NCI-H187 (cell line): ENCODE measurements at regions not wholly inside any gene's neighbourhood (a gene's known extent, or its start where the extent isn't known, plus 50 kb on each side); places are given as distances from the start of the nearest gene placed in this dataset.
"Not testable (repeated sequence)": the region's sequence is repeated elsewhere in the genome, so short reads cannot be mapped to it uniquely, and the experiment has no call there.

Experiments used
- DNase-seq, 2 experiments: peaks; one replicate each; lab custom pipeline; 2025; lab: John Stamatoyannopoulos, UW

- not testable (repeated sequence) for DNase-seq
These were observed 96.3 kb upstream of the ARRDC3 start for GRCh38 chr5:91479376-91479775.

GRCh38 chr5:91478096-91478495 is 95.0 kb upstream of the ARRDC3 start:
- no peak for DNase-seq

GRCh38 chr5:91477408-91477807 is 94.3 kb upstream of the ARRDC3 start:
- DNase-seq = no peak

DNA sequence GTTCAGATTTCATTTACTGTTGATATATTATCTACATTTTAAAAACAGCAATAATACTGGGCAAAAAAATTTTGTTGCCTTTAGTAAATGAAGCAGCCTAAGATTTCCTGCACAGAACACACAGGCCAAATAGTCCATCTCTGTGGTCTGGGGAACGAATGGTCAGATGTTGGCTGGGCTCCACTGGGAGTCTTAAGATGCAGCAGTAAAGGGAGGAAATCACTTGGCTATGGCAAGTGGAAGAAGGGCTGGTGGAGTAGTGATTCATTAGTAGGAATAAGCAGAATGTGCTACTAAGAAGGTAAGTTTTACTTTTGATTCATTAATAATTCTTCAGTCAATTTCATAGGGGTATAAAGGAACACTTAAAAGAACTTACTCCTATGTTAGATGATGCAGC is 91.1 kb upstream of the ARRDC3 start:
- no peak for DNase-seq

DNA sequence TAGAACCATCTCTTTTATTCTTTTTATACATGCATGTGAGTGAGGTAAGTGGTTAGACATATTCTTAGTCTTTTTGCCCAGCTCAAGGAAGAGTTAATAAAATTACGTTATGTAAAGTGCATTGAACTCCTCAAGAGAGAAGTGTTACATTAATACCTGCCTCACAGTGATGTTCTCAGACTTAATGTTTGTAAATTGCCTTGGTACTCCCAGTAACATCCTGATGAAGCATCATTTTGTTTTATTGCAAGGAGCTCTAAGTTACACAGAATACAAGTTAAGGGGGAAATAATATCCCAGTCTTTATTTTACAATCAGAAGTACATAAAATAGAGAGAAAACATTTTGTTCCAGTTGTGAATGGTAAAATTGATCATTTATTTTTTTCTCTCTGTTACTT is 89.5 kb upstream of the ARRDC3 start:
- DNase-seq = no peak

DNA sequence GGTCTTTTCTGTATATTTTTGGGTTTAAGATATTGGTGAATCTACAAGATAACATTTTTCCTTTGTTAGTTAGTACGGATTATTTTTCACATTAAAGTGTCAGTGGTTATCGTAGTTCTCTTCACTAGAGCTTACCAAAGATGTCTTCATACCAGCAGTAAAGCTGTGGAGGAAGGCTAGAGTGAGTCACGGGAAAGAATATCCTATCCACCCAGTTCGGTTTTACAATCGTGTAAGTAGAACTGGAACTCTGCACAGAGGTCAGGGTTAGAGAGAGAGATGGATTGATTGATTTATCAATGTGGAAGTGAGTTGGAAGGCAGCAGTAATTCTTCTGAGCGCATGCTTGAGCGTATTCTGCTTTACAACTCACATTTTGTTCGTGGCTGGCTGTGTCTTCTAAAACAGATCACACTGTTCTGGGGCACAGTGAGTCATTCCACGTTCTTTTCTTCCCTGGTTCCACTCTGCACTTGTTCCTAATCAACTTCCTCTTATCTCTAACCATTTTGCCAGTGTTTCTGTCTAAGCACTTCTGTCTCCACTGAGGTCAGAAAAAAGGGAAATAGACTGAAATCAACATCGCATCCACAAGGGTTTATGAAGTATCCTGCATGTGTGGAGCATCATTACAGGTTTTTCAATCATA is 86.5 kb upstream of the ARRDC3 start:
- no peak for DNase-seq

GRCh38 chr5:91468651-91469422 is 85.7 kb upstream of the ARRDC3 start:
- no peak for DNase-seq

GRCh38 chr5:91464886-91465646 is 81.9 kb upstream of the ARRDC3 start:
- no peak for DNase-seq

GRCh38 chr5:91457681-91458058 is 74.6 kb upstream of the ARRDC3 start:
- DNase-seq = no peak

GRCh38 chr5:91456928-91457680 is 74.0 kb upstream of the ARRDC3 start:
- DNase-seq = no peak

DNA sequence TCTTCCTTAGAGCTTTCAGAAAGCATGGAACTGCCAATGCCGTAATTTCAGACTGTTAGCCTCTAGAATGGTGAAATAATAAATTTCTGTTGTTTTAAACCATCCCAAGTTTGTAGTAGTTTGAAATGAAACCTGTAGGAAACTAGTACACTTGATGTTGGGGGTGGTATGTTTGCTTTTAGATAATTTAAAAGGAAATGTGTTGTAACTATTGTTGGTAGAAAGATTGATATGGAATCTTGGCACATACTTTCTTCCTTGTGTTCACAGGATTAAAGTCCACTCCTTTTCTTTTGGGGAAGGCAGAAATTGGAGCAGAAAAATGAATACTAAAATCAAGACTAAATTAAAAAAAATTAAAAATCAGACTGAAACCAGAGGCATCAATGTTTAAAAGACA is 66.0 kb upstream of the ARRDC3 start:
- no peak for DNase-seq

- DNase-seq = not testable (repeated sequence)
These were observed 65.0 kb upstream of the ARRDC3 start for GRCh38 chr5:91448079-91448478.

- not testable (repeated sequence) for DNase-seq
These were observed 63.8 kb upstream of the ARRDC3 start for GRCh38 chr5:91446880-91447279.

DNA sequence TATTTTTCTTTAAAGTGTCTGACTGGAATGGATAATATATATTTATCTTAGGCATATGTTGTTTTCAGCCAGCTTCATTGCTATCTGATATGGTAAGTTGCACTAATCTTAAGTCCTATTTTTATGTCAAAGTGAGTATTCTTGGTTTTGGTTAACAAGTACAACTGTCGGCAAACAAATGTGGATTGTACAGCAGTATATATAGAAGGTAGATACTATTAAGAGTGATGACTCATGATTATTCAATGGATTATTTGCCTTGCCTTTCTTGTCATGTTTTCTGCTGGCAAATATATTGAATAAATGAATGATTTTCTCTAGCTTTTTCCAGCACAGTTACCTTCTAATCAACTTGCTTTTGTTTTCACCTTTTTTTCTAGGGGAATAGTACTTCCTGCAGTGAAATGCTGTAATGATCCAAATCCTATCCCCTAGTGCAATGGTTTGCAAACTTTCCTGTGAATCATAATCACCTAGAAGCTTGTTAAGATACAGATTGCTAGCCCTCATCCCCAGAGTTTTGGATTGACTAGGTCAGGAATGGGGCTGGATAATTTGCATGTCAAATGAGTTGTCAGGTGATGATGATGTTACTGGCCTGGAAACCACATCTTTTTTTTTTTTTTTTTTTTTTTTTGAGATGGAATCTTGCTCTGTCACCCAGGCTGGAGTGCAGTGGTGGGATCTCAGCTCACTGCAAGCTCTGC is 60.8 kb upstream of the ARRDC3 start:
- no peak for DNase-seq

DNA sequence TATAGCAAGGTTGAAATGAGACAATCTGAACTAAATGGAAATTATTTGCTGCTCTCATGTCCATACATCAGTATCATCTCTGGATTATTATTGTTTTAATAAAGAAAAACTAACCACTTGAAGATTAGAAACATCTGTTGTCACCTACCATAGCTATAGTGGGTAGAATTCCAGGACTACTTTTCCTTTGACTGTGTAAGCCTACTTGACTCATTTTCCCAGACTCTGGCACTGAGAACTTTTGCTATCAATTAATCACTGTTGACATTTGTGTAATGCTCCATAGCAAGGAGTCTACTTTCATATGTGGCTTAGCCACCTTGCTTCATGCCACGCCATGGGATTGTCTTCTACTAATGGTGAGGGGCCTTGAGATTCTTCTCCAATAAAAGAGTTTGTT is 59.9 kb upstream of the ARRDC3 start:
- no peak for DNase-seq

GRCh38 chr5:91441082-91441481 is 58.0 kb upstream of the ARRDC3 start:
- no peak for DNase-seq

DNA sequence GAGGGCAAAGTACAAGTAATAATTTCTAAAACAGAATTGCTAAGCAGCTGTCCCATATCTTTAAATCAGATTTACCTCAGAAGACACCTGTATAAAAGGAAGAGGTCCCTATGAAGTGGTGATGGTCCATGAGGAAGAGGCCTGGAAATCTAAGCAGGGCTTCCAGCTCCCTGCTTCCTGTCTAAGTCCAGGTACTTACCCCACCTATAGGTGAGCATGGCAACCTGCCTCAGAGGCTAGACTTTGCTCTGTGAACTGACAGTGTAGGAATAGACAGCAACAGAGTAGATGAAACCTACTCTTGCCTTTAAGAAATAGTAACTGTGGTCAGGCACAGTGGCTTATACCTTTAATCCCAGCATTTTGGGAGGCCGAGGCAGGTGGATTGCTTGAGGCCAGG is 55.8 kb upstream of the ARRDC3 start:
- no peak for DNase-seq

- DNase-seq = no peak
These were observed 53.1 kb upstream of the ARRDC3 start for GRCh38 chr5:91436241-91436640.

GRCh38 chr5:91434348-91434747 is 51.2 kb upstream of the ARRDC3 start:
- DNase-seq = no peak

DNA sequence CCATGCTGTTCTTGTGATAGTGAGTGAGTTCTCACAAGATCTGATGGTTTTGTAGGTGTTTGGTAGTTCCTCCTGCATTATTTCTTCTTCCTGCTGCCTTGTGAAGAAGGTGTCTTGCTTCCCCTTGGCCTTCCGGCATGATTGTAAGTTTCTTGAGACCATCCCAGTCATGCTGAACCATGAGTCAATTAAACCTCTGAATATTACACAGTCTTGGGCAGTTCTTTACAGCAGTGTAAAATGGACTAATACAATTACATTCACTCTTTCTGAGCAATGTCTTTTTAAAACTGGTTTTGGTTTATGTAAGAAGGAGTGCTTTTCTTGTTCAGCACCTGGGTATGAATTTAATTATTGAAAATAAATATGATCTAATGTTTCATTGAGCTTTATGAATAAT is 50.7 kb upstream of the ARRDC3 start:
- no peak for DNase-seq
